IMR-90 (cell line): ENCODE measurements at regions not wholly inside any gene's neighbourhood (a gene's known extent, or its start where the extent isn't known, plus 50 kb on each side); places are given as distances from the start of the nearest gene placed in this dataset.
"Not testable (repeated sequence)": the region's sequence is repeated elsewhere in the genome, so short reads cannot be mapped to it uniquely, and the experiment has no call there.

ENCODE experiments used
- ATAC-seq: fragments of 200-7000 bp; cut with Tn5 transposase; 2 replicates; pipeline ENCODE4 v1.9.1; 2020; ENCODE audit warnings: low read depth, mild to moderate bottlenecking, moderate library complexity
- BruUV-seq: library from RNA; stranded (reverse); fragments of 400-500 nt; replicated peaks from 2 replicates; lab custom pipeline; 2021; lab: Mats Ljungman, UMichigan
- CTCF ChIA-PET: fragments of 300-600 bp; formaldehyde crosslinking; extraction: SDS; loops from one replicate; lab custom pipeline; 2021; ENCODE audit warnings: antibody characterized with exemption; lab: Yijun Ruan, JAX
- POLR2A ChIA-PET: fragments of 300-600 bp; sonication (Branson Sonifier 250); formaldehyde crosslinking; loops from one replicate; lab custom pipeline; 2022; ENCODE audit warnings: antibody characterized with exemption; ENCODE audit not compliant: unreplicated experiment; lab: Charles Lee
- DNase-seq: peaks from one replicate; pipeline ENCODE4 v3.0.0; 2013
- H2AFZ ChIP-seq: replicated peaks from 2 replicates; pipeline ENCODE3; 2013; ENCODE audit warnings: low read length, mild to moderate bottlenecking; ENCODE audit not compliant: poor library complexity
- H2AK5ac ChIP-seq: 2 replicates; pipeline ENCODE4 v1.6.1; 2013; ENCODE audit warnings: low read depth, low read length, inconsistent platforms
- H2AK9ac ChIP-seq: replicated peaks from 2 replicates; pipeline ENCODE3; 2013; ENCODE audit warnings: mild to moderate bottlenecking, low read depth, low read length, moderate library complexity; ENCODE audit not compliant: poor library complexity
- H2BK120ac ChIP-seq: 2 replicates; pipeline ENCODE4 v1.6.1; 2013; ENCODE audit warnings: low read depth, low read length, inconsistent platforms
- H2BK15ac ChIP-seq: 3 replicates; pipeline ENCODE4 v1.6.1; 2013; ENCODE audit warnings: low read depth, low read length, inconsistent platforms
- H2BK20ac ChIP-seq: 2 replicates; pipeline ENCODE4 v1.6.1; 2013; ENCODE audit warnings: low read depth, mild to moderate bottlenecking, inconsistent platforms, low read length, moderate library complexity
- H2BK5ac ChIP-seq: 2 replicates; pipeline ENCODE4 v1.6.1; 2013; ENCODE audit warnings: mild to moderate bottlenecking, low read depth, low read length, inconsistent platforms; ENCODE audit not compliant: poor library complexity, severe bottlenecking
- H3K14ac ChIP-seq: replicated peaks from 2 replicates; pipeline ENCODE4 v1.6.1; 2013; ENCODE audit warnings: low read depth, low read length, inconsistent platforms
- H3K18ac ChIP-seq: 2 replicates; pipeline ENCODE4 v1.6.1; 2013; ENCODE audit warnings: low read depth, low read length, control low read depth
- H3K23ac ChIP-seq: 2 replicates; pipeline ENCODE4 v1.6.1; 2013; ENCODE audit warnings: low read depth, low read length, inconsistent platforms
- H3K27ac ChIP-seq: 2 replicates; pipeline ENCODE4 v1.5.1; 2013; ENCODE audit warnings: mild to moderate bottlenecking, control low read depth, low read length; ENCODE audit not compliant: insufficient read depth
- H3K27me3 ChIP-seq: 2 replicates; pipeline ENCODE4 v1.6.1; 2013; ENCODE audit warnings: low read length; ENCODE audit not compliant: control insufficient read depth, insufficient read depth
- H3K36me3 ChIP-seq: 2 replicates; pipeline ENCODE4 v1.6.1; 2013; ENCODE audit warnings: low read length, mixed read lengths; ENCODE audit not compliant: control insufficient read depth, insufficient read depth
- H3K4ac ChIP-seq: 2 replicates; pipeline ENCODE4 v1.6.1; 2013; ENCODE audit warnings: low read depth, low read length, inconsistent platforms
- H3K4me1 ChIP-seq: 2 replicates; pipeline ENCODE4 v1.6.1; 2013; ENCODE audit warnings: low read length, mixed read lengths; ENCODE audit not compliant: control insufficient read depth, insufficient read depth
- H3K4me2 ChIP-seq: 2 replicates; pipeline ENCODE4 v1.6.1; 2013; ENCODE audit warnings: low read depth, mild to moderate bottlenecking, control low read depth, low read length, moderate library complexity
- H3K4me3 ChIP-seq: 2 replicates; pipeline ENCODE4 v1.5.1; 2013; ENCODE audit warnings: low read depth, mild to moderate bottlenecking, control low read depth, low read length, moderate library complexity; ENCODE audit not compliant: insufficient read depth
- H3K56ac ChIP-seq: 2 replicates; pipeline ENCODE4 v1.6.1; 2013; ENCODE audit warnings: low read length, inconsistent platforms; ENCODE audit not compliant: insufficient read depth; ENCODE audit errors: extremely low read depth
- H3K79me1 ChIP-seq, 2 experiments: 2 replicates each; pipeline ENCODE4 v1.6.1; 2013; ENCODE audit warnings: low read length in 2 of 2, inconsistent platforms in 1 of 2, low read depth in 1 of 2
- H3K9ac ChIP-seq: 2 replicates; pipeline ENCODE4 v1.6.1; 2013; ENCODE audit warnings: low read depth, low read length, control low read depth
- H3K9me1 ChIP-seq: 2 replicates; pipeline ENCODE4 v1.6.1; 2013; ENCODE audit warnings: low read length, inconsistent platforms; ENCODE audit not compliant: insufficient read depth
- H3K9me3 ChIP-seq: 2 replicates; pipeline ENCODE4 v1.6.1; 2013; ENCODE audit warnings: low read length; ENCODE audit not compliant: control insufficient read depth, insufficient read depth
- H4K20me1 ChIP-seq: 2 replicates; pipeline ENCODE4 v1.6.1; 2013; ENCODE audit warnings: low read length, inconsistent platforms; ENCODE audit not compliant: insufficient read depth
- H4K5ac ChIP-seq: 2 replicates; pipeline ENCODE4 v1.6.1; 2013; ENCODE audit warnings: mild to moderate bottlenecking, low read depth, low read length, control low read depth
- H4K8ac ChIP-seq, 2 experiments: 2 replicates each; pipeline ENCODE4 v1.6.1; 2013; ENCODE audit warnings: low read depth in 2 of 2, low read length in 2 of 2, control low read depth in 1 of 2, inconsistent platforms in 1 of 2
- H4K91ac ChIP-seq: 2 replicates; pipeline ENCODE4 v1.6.1; 2013; ENCODE audit warnings: low read depth, low read length, inconsistent platforms; ENCODE audit not compliant: insufficient read depth
- WGBS, 2 experiments: methylation state at CpG; one replicate each; pipeline versions ENCODE4 v1.1.5 to v1.1.7; 2013; ENCODE audit warnings: missing lambda C conversion rate in 2 of 2; ENCODE audit not compliant: insufficient read length in 1 of 2; ENCODE audit errors: extremely low coverage in 2 of 2; 5-methylcytosine and 5-hydroxymethylcytosine counted together
- dilution Hi-C: fragments of 300-500 bp; cut with HindIII; formaldehyde crosslinking; loops from one replicate; pipeline ENCODE4 v1.14.3; 2018; ENCODE audit warnings: low sequenced_read_pairs; ENCODE audit not compliant: unreplicated experiment
- in situ Hi-C: fragments of 300-500 bp; cut with MboI; formaldehyde crosslinking; loops from 3 replicates; pipeline ENCODE4 v1.14.3; 2019; ENCODE audit warnings: low sequenced_read_pairs, inconsistent platforms, mixed read lengths
- intact Hi-C: fragments of 100-400 bp; cut with micrococcal nuclease; formaldehyde crosslinking; loops from 2 replicates; pipeline ENCODE4 v1.10.0; 2022

DNA sequence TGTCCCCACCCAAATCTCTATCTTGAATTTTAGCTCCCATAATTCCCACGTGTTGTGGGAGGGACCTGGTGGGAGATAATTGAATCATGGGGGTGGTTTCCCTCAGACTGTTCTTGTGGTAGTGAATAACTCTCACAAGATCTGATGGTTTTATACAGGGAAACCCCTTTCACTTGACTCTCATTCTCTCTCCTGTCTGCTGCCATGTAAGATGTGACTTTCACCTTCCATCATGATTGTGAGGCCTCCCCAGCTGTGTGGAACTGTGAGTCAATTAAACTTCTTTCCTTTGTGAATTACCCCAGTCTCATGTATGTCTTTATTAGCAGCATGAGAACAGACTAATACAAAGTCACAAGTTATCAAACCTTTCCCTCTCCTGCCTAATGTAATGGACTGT, 106.3 kb upstream of the CDK6 start:
- H3K4me2 ChIP-seq, H2BK20ac ChIP-seq, intact Hi-C loops, H2AK5ac ChIP-seq, in situ Hi-C loops, H4K91ac ChIP-seq, DNase-seq, H3K23ac ChIP-seq, H3K9ac ChIP-seq, H3K18ac ChIP-seq, H2AK9ac ChIP-seq, H3K27me3 ChIP-seq, H2BK120ac ChIP-seq, H2BK5ac ChIP-seq, ATAC-seq, H3K36me3 ChIP-seq, H2AFZ ChIP-seq, CTCF ChIA-PET, H4K5ac ChIP-seq, H3K4me3 ChIP-seq, H3K14ac ChIP-seq, H3K56ac ChIP-seq, H2BK15ac ChIP-seq, H3K27ac ChIP-seq, BruUV-seq, H4K20me1 ChIP-seq, H3K4me1 ChIP-seq, dilution Hi-C loops, H3K9me1 ChIP-seq, H3K4ac ChIP-seq, H3K79me1 ChIP-seq, H4K8ac ChIP-seq, POLR2A ChIA-PET: not testable (repeated sequence)
- peaks cover 14% of the 10 kb centered on the region for H3K9me3 ChIP-seq
- no CpG with 5 or more reads among the region's 1 CpG for WGBS, 2 experiments
